Smooth muscle cell (in vitro differentiated cells): ENCODE measurements at regions not wholly inside any gene's neighbourhood (a gene's known extent, or its start where the extent isn't known, plus 50 kb on each side); places are given as distances from the start of the nearest gene placed in this dataset.

Experiments used
- DNase-seq: peaks from one replicate; lab custom pipeline; 2025; ENCODE audit not compliant: unreplicated experiment; lab: John Stamatoyannopoulos, UW
- H2AFZ ChIP-seq: fragments of 200-600 bp; sonication (generic); 2 replicates; pipeline ENCODE4 v1.6.0; 2016; ENCODE audit warnings: antibody characterized with exemption, low read depth, mild to moderate bottlenecking
- H3F3A ChIP-seq: fragments of 200-600 bp; sonication (generic); 2 replicates; pipeline ENCODE4 v1.6.0; 2017; ENCODE audit warnings: antibody characterized with exemption, low read depth
- H3K27ac ChIP-seq: fragments of 200-600 bp; sonication (generic); 2 replicates; pipeline ENCODE4 v1.5.1; 2016; ENCODE audit warnings: low read depth, mild to moderate bottlenecking
- H3K27me3 ChIP-seq: fragments of 200-600 bp; sonication (generic); 2 replicates; pipeline ENCODE4 v1.6.1; 2016; ENCODE audit warnings: low read depth, mild to moderate bottlenecking
- H3K36me3 ChIP-seq: fragments of 200-600 bp; sonication (generic); 2 replicates; pipeline ENCODE4 v1.5.1; 2016; ENCODE audit warnings: low read depth
- H3K4me1 ChIP-seq: fragments of 200-600 bp; sonication (generic); 2 replicates; pipeline ENCODE4 v1.5.1; 2016; ENCODE audit warnings: low read depth
- H3K4me2 ChIP-seq: fragments of 200-600 bp; sonication (generic); 2 replicates; pipeline ENCODE4 v1.6.0; 2016; ENCODE audit warnings: mild to moderate bottlenecking
- H3K4me3 ChIP-seq: fragments of 200-600 bp; sonication (generic); 2 replicates; pipeline ENCODE4 v1.5.1; 2016; ENCODE audit warnings: mild to moderate bottlenecking
- H3K79me2 ChIP-seq: fragments of 200-600 bp; sonication (generic); 2 replicates; pipeline ENCODE4 v1.6.0; 2016; ENCODE audit warnings: low read depth, mild to moderate bottlenecking
- H3K9ac ChIP-seq: fragments of 200-600 bp; sonication (generic); 2 replicates; pipeline ENCODE4 v1.6.0; 2016; ENCODE audit warnings: low read depth
- H3K9me3 ChIP-seq: fragments of 200-600 bp; sonication (generic); replicated peaks from 2 replicates; pipeline ENCODE4 v1.5.1; 2016; ENCODE audit warnings: low read depth
- H4K20me1 ChIP-seq: fragments of 200-600 bp; sonication (generic); 2 replicates; pipeline ENCODE4 v1.6.0; 2016; ENCODE audit warnings: low read depth
- CTCF ChIP-seq: fragments of 200-600 bp; sonication (generic); IDR thresholded peaks from 2 replicates; pipeline ENCODE4 v1.5.1; 2017; ENCODE audit warnings: borderline replicate concordance, mild to moderate bottlenecking, antibody characterized with exemption; ENCODE audit not compliant: insufficient read depth, poor library complexity, severe bottlenecking
- WGBS: methylation state at CpG from one replicate; pipeline ENCODE4 v1.1.7; 2016; ENCODE audit warnings: low lambda C conversion rate; 5-methylcytosine and 5-hydroxymethylcytosine counted together

- H4K20me1 ChIP-seq: no peaks in the 10 kb centered on the region
- H3K9me3 ChIP-seq: no peaks in the 10 kb centered on the region
- no peak overlapping the region for H2AFZ ChIP-seq
- H3K4me3 ChIP-seq: no peak overlapping the region
- no peaks in the 10 kb centered on the region for H3K79me2 ChIP-seq
- H3K4me2 ChIP-seq: no peak overlapping the region
- H3K4me1 ChIP-seq: no peaks in the 10 kb centered on the region
- no peak overlapping the region for H3K9ac ChIP-seq
- no peaks in the 10 kb centered on the region for H3F3A ChIP-seq
- WGBS: 79% methylated on average over 5 of the region's 5 CpGs
- DNase-seq: no peak
- H3K27me3 ChIP-seq: no peaks in the 10 kb centered on the region
- H3K36me3 ChIP-seq: no peaks in the 10 kb centered on the region
- TF ChIP-seq CTCF: no peak
- no peak overlapping the region for H3K27ac ChIP-seq
These were observed 762.6 kb downstream of the USP25 start for GRCh38 chr21:16492356-16492755.

GRCh38 chr21:16492892-16493291 lies 763.1 kb downstream of the USP25 start:
- Histone ChIP-seq H3K36me3 (no peaks in the 10 kb centered on the region), H3K4me1 (no peaks in the 10 kb centered on the region), H2AFZ (no peak overlapping the region), H3F3A (no peaks in the 10 kb centered on the region), H3K9me3 (no peaks in the 10 kb centered on the region), H3K27ac (no peak overlapping the region), H3K4me3 (no peak overlapping the region), H3K79me2 (no peaks in the 10 kb centered on the region), H4K20me1 (no peaks in the 10 kb centered on the region), H3K9ac (no peak overlapping the region), H3K4me2 (no peak overlapping the region), H3K27me3 (no peaks in the 10 kb centered on the region)
- no peak for DNase-seq
- no peak for TF ChIP-seq CTCF

- Histone ChIP-seq H3K9me3 (no peaks in the 10 kb centered on the region), H2AFZ (no peak overlapping the region), H3K79me2 (no peaks in the 10 kb centered on the region), H3K4me2 (no peak overlapping the region), H3K36me3 (no peaks in the 10 kb centered on the region), H3K4me1 (no peaks in the 10 kb centered on the region), H3F3A (no peaks in the 10 kb centered on the region), H3K4me3 (no peak overlapping the region), H4K20me1 (no peaks in the 10 kb centered on the region), H3K27me3 (no peaks in the 10 kb centered on the region), H3K27ac (no peak overlapping the region), H3K9ac (no peak overlapping the region)
- 95% methylated on average over 2 of the region's 2 CpGs for WGBS
- DNase-seq: no peak
- TF ChIP-seq CTCF: no peak
These were observed 766.8 kb downstream of the USP25 start for GRCh38 chr21:16496609-16497008.

- Histone ChIP-seq H3F3A (no peaks in the 10 kb centered on the region), H3K9me3 (no peaks in the 10 kb centered on the region), H3K4me1 (no peaks in the 10 kb centered on the region), H3K4me3 (no peak overlapping the region), H3K27me3 (no peaks in the 10 kb centered on the region), H3K36me3 (no peaks in the 10 kb centered on the region), H3K4me2 (no peak overlapping the region), H4K20me1 (no peaks in the 10 kb centered on the region), H3K9ac (no peak overlapping the region), H2AFZ (no peak overlapping the region), H3K27ac (no peak overlapping the region), H3K79me2 (no peaks in the 10 kb centered on the region)
- no peak for TF ChIP-seq CTCF
- WGBS: 88% methylated on average over 2 of the region's 2 CpGs
- DNase-seq: no peak
These were observed 770.5 kb downstream of the USP25 start for GRCh38 chr21:16500271-16500670.
